ENCODE measurements at regions not wholly inside any gene's neighbourhood (a gene's known extent, or its start where the extent isn't known, plus 50 kb on each side); places are given as distances from the start of the nearest gene placed in this dataset.

- no peak for TF ChIP-seq EP300 (IDR thresholded peaks at IDR 0.05; ENCODE audit: borderline replicate concordance)
- TF ChIP-seq MAX (IDR thresholded peaks at IDR 0.05): no peak
- no peak for TF ChIP-seq NFIC (IDR thresholded peaks at IDR 0.05)
- no peak for TF ChIP-seq TAF1 (IDR thresholded peaks at IDR 0.05; ENCODE audit: low read depth)
- no peak for TF ChIP-seq CEBPB (IDR thresholded peaks at IDR 0.05)
- TF ChIP-seq USF1 (IDR thresholded peaks at IDR 0.05): no peak
- TF ChIP-seq CREB1 (IDR thresholded peaks at IDR 0.05; ENCODE audit: low read depth): no peak
- no peak for TF ChIP-seq RAD21 (IDR thresholded peaks at IDR 0.05; ENCODE audit: low read depth)
- no peak for TF ChIP-seq ZBTB7A (IDR thresholded peaks at IDR 0.05; ENCODE audit: low read depth)
- TF ChIP-seq EGR1 (IDR thresholded peaks at IDR 0.05): no peak
- no peak for TF ChIP-seq YY1 (IDR thresholded peaks at IDR 0.05; ENCODE audit: low read depth)
- no peak for TF ChIP-seq FOXM1 (IDR thresholded peaks at IDR 0.05; ENCODE audit: borderline replicate concordance, low read depth)
Observed at GRCh38 chr2:65823511-65823910, 391.1 kb upstream of the SPRED2 start.
